GM21423 (cell line): ENCODE measurements at regions not wholly inside any gene's neighbourhood (a gene's known extent, or its start where the extent isn't known, plus 50 kb on each side); places are given as distances from the start of the nearest gene placed in this dataset.
"Not testable (repeated sequence)": the region's sequence is repeated elsewhere in the genome, so short reads cannot be mapped to it uniquely, and the experiment has no call there.

Experiments used
- ATAC-seq: cut with Tn5 transposase; IDR thresholded peaks from one replicate; pipeline ENCODE4 v1.9.1; 2021; ENCODE audit warnings: mild to moderate bottlenecking, moderate library complexity; ENCODE audit not compliant: unreplicated experiment

GRCh38 chrX:79511799-79512198, 144.7 kb upstream of the ITM2A start:
- no peak for ATAC-seq

GRCh38 chrX:79506001-79506400, 138.9 kb upstream of the ITM2A start:
- ATAC-seq: no peak

- ATAC-seq: no peak
These were observed 115.6 kb upstream of the ITM2A start for GRCh38 chrX:79482686-79483085.

DNA sequence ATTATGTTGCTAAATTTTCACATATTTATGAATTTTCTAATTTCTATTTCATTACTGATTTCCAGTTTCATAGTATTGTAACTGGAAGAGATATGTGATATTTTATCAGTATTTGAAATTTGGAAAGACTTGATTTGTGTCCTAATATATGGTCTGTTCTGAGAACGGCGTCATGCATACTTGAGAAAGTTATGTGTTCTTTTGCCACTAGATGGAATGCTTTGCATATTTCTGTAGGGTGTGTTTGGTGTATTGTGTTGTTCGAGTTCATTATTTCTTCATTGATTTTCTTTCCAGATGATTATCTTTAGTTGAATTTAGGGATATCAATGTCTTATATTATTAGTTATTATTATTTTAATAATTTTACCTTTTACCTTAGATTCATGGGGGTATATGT, 110.6 kb upstream of the ITM2A start:
- ATAC-seq: no peak

DNA sequence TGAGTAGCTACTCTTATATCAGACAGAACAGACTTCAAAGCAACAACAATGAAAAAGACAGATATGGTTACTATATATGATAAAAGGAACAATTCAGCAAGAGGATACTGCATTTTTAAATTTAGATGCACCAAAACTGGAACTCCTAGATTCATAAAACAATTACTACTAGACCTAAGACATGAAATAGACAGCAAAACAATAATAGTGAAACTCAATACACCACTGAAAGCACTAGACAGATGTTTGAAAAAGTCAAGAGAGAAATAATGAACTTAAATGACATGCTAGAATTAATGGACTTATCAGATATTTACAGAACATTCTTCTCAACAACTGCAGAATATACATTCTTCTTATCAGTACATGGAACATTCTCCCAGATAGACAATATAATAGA, 99.5 kb upstream of the ITM2A start:
- ATAC-seq: no peak

DNA sequence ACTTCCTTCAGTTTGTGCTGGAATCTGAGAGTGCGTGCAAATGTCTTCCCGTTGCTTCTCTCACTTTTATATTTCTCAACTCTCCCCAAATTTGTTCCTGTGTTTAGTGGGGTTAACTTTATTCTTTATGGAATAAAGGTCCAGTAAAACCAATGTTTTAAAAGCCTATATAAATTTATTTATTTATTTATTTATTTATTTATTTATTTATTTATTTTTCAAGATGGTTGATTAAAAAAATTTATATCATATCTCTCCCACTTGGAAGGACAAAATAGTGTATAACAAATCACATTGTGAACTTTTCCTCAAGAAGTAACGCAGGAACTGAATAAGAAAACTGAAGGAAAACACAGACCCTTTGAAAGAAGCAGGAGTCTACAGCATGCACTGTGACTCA, 95.3 kb upstream of the ITM2A start:
- ATAC-seq: no peak

GRCh38 chrX:79456593-79456992, 89.5 kb upstream of the ITM2A start:
- not testable (repeated sequence) for ATAC-seq

- peak; percentile 82 for ATAC-seq
These were observed 85.7 kb upstream of the ITM2A start for GRCh38 chrX:79452881-79453280.

DNA sequence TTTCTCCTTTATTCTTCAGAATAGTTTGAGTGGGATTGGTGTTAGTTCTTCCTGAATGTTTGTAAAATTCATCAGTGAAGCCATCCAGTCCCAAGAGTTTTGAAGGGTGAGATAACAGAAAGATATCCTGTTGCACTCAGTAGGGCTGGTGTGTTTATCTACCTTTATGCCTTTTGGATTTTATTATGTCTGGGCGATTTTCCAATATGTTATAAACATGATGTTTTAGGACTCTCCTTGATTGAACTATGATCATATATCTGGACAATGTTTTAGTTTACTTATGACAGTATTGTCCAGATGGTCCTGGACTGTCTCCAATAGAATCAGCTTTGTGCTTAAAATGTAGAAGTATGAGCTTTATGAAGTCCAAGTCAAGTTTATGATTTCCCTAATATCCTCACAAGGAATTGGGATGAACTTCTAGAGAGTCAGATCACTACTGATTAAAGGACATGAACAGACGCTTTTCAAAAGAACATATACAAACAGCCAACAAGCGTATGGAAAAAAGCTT, 77.6 kb upstream of the ITM2A start:
- ATAC-seq: no peak

- ATAC-seq: no peak
These were observed 76.0 kb upstream of the ITM2A start for GRCh38 chrX:79443121-79443520.

DNA sequence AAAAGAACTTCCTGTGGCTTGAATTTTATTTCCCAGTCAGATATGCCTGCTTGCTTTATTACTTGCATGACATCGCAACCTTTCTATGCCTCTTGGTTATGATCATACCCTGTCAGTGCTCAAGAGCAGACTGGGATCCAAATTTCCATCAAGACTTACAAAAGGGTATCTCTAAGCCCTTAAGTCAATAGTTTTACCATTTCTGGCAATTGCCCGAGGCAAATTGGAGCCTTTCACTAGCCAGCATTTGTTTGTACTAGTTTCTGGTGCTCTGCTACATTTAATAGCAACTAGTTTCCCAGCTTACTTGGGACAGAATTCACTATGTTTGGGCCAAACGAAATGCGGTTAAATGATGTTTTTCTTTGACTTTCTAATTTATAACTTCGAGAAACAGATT, 73.2 kb upstream of the ITM2A start:
- ATAC-seq: no peak
